ENCODE measurements at regions not wholly inside any gene's neighbourhood (a gene's known extent, or its start where the extent isn't known, plus 50 kb on each side); places are given as distances from the start of the nearest gene placed in this dataset.

- TF ChIP-seq CTCF (tag by site-specific recombination; IDR thresholded peaks at IDR 0.05), result no peak
- TF ChIP-seq ZBTB49 (tag by site-specific recombination; IDR thresholded peaks at IDR 0.05; ENCODE audit: low read depth), result no peak
- TF ChIP-seq ZNF600 (tag by site-specific recombination; IDR thresholded peaks at IDR 0.05), result peak; percentile 48; the same call in 1 of the 2 replicates
Observed at GRCh38 chr15:77717333-77717990, 84.8 kb upstream of the LINGO1 start.

Data from HEK293 (cell line).